ENCODE measurements at regions not wholly inside any gene's neighbourhood (a gene's known extent, or its start where the extent isn't known, plus 50 kb on each side); places are given as distances from the start of the nearest gene placed in this dataset.

- no peaks in the 10 kb centered on the region for H3K27me3 ChIP-seq (ENCODE audit: control insufficient read depth in 1 of 2, insufficient read depth in 2 of 2, low read length in 2 of 2)
- DNase-seq (ENCODE audit: low spot score) (no peak), ATAC-seq (no peak), FAIRE-seq (no peak)
- intact Hi-C loops (cut with micrococcal nuclease; ENCODE audit: unreplicated experiment): no loop called here
- H3K79me2 ChIP-seq (ENCODE audit: insufficient read depth, low read length): no peaks in the 10 kb centered on the region
- H3K4me2 ChIP-seq (ENCODE audit: low read depth, low read length): no peak overlapping the region
- H3K27ac ChIP-seq (ENCODE audit: extremely low read length, insufficient read depth, low read length): no peak overlapping the region
- CTCF ChIA-PET (ENCODE audit: low intra/inter-chr PET ratio, low total read pairs): no interaction called here
- H4K20me1 ChIP-seq (ENCODE audit: insufficient read depth, low read length): no peaks in the 10 kb centered on the region
- H3K4me3 ChIP-seq (replicated peaks in 1 of 3; ENCODE audit: insufficient read depth in 1 of 3, low read depth in 2 of 3, low read length in 3 of 3): no peak overlapping the region
- H2AFZ ChIP-seq (ENCODE audit: low read length): no peak overlapping the region
- in situ Hi-C loops (cut with HindIII; ENCODE audit: extremely low pct_ligation_motif_present, low pct_unique_long_range_greater_than_20kb): no loop called here
- POLR2A ChIA-PET: no interaction called here
- H3K4me1 ChIP-seq (ENCODE audit: insufficient read depth, low read length): no peaks in the 10 kb centered on the region
- TF ChIP-seq NFIC (IDR thresholded peaks at IDR 0.05; ENCODE audit: low read length) (no peak), SNAI1 (CRISPR knock-in tag; IDR thresholded peaks at IDR 0.05; ENCODE audit: borderline replicate concordance) (no peak), RXRA (CRISPR knock-in tag; IDR thresholded peaks at IDR 0.05) (no peak), ATAD3A (CRISPR knock-in tag; IDR thresholded peaks at IDR 0.05) (no peak)
- no peaks in the 10 kb centered on the region for H3K36me3 ChIP-seq (replicated peaks in 1 of 2; ENCODE audit: control insufficient read depth in 1 of 2, insufficient read depth in 2 of 2, low read length in 2 of 2)
- no TSS peak for BruUV-seq (replicated peaks)
- no peak overlapping the region for H3K9ac ChIP-seq (ENCODE audit: insufficient read depth, low read depth, low read length)
- H3K9me3 ChIP-seq (ENCODE audit: low read length): peaks cover 15% of the 10 kb centered on the region
Observed at GRCh38 chr4:179631321-179631720, 2189.1 kb upstream of the AGA start.

GRCh38 chr4:179634862-179635261 is 2192.6 kb upstream of the AGA start:
- TF ChIP-seq ZNF784 (CRISPR knock-in tag; IDR thresholded peaks at IDR 0.05; ENCODE audit: borderline replicate concordance) (no peak), SALL1 (CRISPR knock-in tag; IDR thresholded peaks at IDR 0.05) (no peak), KAT8 (CRISPR knock-in tag; IDR thresholded peaks at IDR 0.05) (no peak), SKI (IDR thresholded peaks at IDR 0.05; ENCODE audit: partially characterized antibody) (no peak), CEBPZ (IDR thresholded peaks at IDR 0.05; ENCODE audit: low read length) (no peak)
- no peak for DNase-seq (ENCODE audit: low spot score)
- under 1% methylated on average over 3 of the region's 3 CpGs for WGBS (ENCODE audit: low lambda C conversion rate)
- Histone ChIP-seq H3K9ac (ENCODE audit: insufficient read depth, low read depth, low read length) (no peak overlapping the region), H3K79me2 (ENCODE audit: insufficient read depth, low read length) (no peaks in the 10 kb centered on the region), H2AFZ (ENCODE audit: low read length) (no peak overlapping the region), H3K9me3 (ENCODE audit: low read length) (peaks cover 7% of the 10 kb centered on the region; the same call in 1 of the 2 replicates), H4K20me1 (ENCODE audit: insufficient read depth, low read length) (no peaks in the 10 kb centered on the region), H3K27me3 (ENCODE audit: control insufficient read depth in 1 of 2, insufficient read depth in 2 of 2, low read length in 2 of 2) (no peaks in the 10 kb centered on the region), H3K4me2 (ENCODE audit: low read depth, low read length) (no peak overlapping the region), H3K4me1 (ENCODE audit: insufficient read depth, low read length) (no peaks in the 10 kb centered on the region), H3K4me3 (replicated peaks in 1 of 3; ENCODE audit: insufficient read depth in 1 of 3, low read depth in 2 of 3, low read length in 3 of 3) (no peak overlapping the region), H3K27ac (ENCODE audit: extremely low read length, insufficient read depth, low read length) (no peak overlapping the region), H3K36me3 (replicated peaks in 1 of 2; ENCODE audit: control insufficient read depth in 1 of 2, insufficient read depth in 2 of 2, low read length in 2 of 2) (no peaks in the 10 kb centered on the region)
- in situ Hi-C loops (cut with HindIII; ENCODE audit: extremely low pct_ligation_motif_present, low pct_unique_long_range_greater_than_20kb) (no loop called here), intact Hi-C loops (cut with micrococcal nuclease; ENCODE audit: unreplicated experiment) (no loop called here)
- BruUV-seq (replicated peaks): no TSS peak
- POLR2A ChIA-PET: no interaction called here
- ATAC-seq: no peak
- no peak for FAIRE-seq
- CTCF ChIA-PET (ENCODE audit: low intra/inter-chr PET ratio, low total read pairs): no interaction called here

Data from HepG2 (cell line).